ENCODE measurements at regions not wholly inside any gene's neighbourhood (a gene's known extent, or its start where the extent isn't known, plus 50 kb on each side); places are given as distances from the start of the nearest gene placed in this dataset.
"Not testable (repeated sequence)": the region's sequence is repeated elsewhere in the genome, so short reads cannot be mapped to it uniquely, and the experiment has no call there.

GRCh38 chr18:34942276-34942675 lies 98.9 kb upstream of the MAPRE2 start:
- no peak for DNase-seq (ENCODE audit: low spot score)

DNA sequence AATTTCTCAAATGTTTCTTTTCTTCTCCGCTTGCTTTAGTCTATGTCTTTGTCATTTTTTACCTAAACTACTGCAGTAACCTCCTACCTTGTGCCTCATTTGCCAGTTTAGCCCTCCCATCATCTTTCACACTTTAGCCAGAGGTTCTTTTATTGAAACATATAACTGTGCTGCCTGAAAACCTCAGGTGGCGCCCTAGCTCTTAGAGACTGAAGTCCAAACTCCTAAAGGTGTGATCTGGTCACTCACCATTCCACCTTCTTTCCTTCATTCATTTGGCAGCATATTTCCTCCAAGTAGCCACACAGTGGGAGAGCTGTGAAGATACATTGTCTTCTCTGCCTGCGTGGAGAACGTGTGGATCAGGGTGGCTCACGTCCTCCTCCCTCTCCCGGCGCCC lies 98.2 kb upstream of the MAPRE2 start:
- no peak for DNase-seq (ENCODE audit: low spot score)

DNA sequence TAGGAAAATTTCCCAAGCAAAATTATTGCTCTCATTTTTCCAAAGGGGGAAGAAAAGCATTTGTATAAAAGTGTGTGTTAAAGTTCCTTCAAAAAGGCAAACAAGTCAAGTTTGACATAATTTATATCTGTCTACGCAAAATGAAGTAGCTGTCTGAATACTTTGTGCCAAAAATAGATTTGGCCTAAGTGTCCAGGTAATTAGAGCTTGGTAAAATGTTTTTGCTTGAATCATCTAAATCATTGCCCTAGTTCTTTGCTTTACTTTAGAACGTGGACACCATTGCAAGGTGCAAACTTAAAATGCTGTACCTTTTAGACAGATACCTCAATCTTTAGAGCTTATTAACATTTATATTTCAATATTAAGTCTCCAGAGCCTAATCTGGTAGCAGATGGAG lies 97.6 kb upstream of the MAPRE2 start:
- DNase-seq (ENCODE audit: low spot score): no peak

DNA sequence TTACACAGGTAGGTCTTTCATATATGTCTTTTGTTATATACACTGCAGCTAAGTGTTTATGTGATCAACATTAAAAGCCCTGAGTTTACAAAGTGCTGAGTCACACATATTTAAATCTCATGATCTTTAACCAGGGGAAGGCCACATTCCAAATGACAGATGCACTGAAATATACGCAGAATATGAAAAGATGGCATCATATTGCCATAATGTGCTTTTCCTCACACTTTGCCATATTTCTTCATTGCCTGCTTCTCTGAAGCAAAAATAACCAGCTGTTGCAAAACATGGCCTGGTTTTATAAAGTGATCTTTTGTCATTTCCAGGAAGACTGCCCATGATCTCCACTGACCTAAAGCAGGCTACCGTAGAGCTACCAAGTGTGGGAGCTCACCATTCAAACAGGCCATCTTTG lies 93.5 kb upstream of the MAPRE2 start:
- DNase-seq (ENCODE audit: low spot score): peak; percentile 63

DNA sequence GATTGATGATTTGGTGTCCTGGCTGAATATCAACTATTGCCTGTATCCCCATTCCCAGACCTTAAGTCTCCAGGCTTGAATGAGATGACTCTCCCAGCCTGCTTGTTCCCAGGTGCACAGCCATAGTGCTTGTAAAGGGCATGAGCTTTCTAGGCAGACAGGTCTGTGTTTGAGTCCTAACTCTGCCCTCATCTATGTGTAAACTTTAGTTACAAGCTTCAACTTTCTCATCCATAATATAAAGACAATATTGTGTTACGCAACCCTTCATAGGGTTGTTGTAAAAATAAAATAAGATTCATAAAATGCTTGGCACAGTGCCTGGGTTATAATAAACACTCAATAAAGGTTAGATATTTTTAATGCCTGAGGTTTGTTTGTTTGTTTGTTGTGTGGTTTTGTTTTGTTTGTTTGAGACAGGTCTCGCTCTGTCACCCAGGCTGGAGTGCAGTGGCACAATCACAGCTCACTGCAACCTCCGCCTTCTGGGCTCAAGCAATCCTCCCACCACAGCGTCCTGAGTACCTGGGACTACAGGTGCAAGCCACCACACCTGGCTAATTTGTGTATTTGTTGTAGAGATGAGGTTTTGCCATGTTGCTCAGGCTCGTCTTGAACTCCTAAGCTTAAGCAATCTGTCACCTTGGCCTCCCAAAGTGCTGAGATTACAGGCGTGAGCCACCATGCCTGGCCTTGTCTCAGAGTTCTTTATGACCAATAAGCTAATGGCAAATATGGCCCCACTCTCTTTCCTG lies 89.4 kb upstream of the MAPRE2 start:
- no peak for DNase-seq (ENCODE audit: low spot score)

DNA sequence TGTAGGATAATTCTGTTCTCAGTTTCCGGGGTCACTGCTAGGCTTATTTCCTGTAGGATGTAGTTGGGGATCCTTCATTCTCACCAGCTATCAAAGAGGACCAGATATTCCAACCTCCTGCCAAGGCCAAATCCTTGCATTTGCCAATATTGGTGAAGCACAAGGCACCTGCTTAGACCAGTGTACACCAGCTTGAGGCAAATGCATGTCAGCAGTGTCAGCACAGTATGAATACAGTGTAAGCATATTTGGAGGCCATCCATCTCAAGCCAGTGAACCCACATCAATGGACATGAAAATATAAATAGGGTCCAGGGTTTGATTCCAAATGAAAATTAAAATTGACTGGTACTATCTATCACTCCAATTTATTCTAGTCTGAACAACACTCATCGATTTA lies 88.0 kb upstream of the MAPRE2 start:
- DNase-seq (ENCODE audit: low spot score): no peak

- not testable (repeated sequence) for DNase-seq (ENCODE audit: low spot score)
These were observed 85.7 kb upstream of the MAPRE2 start for GRCh38 chr18:34955494-34955893.

GRCh38 chr18:34956663-34957062 lies 84.5 kb upstream of the MAPRE2 start:
- DNase-seq (ENCODE audit: low spot score): no peak

- DNase-seq (ENCODE audit: low spot score): no peak
These were observed 83.9 kb upstream of the MAPRE2 start for GRCh38 chr18:34957119-34957863.

DNA sequence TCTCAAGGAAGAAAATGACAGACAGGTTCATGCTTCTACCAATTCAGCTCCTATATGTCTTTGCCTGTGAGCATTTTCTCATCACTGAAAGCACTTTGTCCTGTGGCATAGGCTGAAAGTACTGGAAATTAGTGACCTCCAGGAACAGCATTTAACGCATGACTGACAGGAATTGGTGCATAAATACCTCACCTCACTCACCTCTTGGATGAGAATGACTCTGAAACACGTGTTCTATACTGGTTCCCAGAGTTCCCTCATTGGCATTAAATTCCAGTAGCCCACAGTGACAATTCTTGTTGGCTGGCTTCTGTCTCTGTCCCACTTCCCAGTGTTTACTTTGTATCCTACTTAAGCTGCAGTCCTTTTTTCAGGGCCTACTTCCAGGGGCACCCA lies 83.4 kb upstream of the MAPRE2 start:
- no peak for DNase-seq (ENCODE audit: low spot score)

- no peak for DNase-seq (ENCODE audit: low spot score)
These were observed 81.9 kb upstream of the MAPRE2 start for GRCh38 chr18:34959211-34959829.

DNA sequence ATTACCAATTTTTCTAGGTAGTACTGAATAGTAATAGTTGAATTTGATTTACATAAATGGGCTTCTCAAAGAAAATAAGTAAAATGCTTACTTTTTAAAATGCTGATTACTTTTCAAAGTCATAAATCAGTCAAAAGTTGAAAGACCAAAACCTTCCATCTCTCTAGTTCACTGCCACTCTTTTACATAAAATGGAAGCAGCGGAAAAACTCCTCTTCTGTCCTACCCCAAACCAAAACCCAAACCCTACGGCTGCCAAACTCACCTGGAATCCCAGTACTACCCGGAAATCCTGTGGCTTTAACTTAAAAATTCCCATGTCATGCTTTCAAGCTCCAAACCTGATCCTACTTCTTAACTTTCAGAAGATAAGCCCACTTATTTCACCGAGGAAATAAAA lies 81.2 kb upstream of the MAPRE2 start:
- DNase-seq (ENCODE audit: low spot score): no peak

GRCh38 chr18:34965108-34965507 lies 76.1 kb upstream of the MAPRE2 start:
- DNase-seq (ENCODE audit: low spot score): no peak

GRCh38 chr18:34965566-34965965 lies 75.6 kb upstream of the MAPRE2 start:
- no peak for DNase-seq (ENCODE audit: low spot score)

DNA sequence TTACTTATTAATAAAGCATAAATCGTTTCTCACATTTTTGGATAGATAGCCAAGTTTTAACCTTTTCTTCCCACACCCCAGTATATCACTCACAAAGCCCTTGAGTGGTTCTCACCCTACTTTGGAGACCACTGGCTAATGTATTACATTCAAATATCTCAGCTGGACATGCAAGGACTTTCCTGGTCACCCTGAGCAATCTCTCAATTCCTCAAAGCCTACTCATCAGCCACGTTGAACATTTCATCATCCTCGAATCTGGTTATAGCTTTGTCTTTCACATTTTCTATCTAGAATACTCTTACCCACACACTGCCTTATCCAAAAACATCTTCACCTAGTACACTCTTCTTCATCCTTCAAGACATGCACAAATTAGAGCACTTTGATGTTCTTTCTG lies 71.1 kb upstream of the MAPRE2 start:
- DNase-seq (ENCODE audit: low spot score): no peak

DNA sequence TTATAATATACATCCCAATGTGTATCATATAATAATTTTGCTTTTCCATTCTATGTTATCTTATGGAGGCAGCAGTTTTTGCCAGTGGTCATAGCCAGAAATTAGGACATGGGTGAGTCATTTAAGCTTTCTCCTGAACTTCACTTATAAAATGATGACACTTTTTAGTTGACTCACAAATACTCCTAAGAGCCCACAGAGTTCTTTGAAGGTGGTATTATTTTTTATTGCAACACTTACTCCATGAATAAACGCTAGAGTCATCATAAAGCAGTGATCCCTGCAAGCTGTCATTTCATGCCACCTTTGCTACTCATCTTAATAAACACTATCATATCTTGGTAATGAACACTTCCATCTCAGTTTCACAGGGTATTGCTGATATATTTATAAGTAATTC lies 69.9 kb upstream of the MAPRE2 start:
- peak; percentile 16 for DNase-seq (ENCODE audit: low spot score)

DNA sequence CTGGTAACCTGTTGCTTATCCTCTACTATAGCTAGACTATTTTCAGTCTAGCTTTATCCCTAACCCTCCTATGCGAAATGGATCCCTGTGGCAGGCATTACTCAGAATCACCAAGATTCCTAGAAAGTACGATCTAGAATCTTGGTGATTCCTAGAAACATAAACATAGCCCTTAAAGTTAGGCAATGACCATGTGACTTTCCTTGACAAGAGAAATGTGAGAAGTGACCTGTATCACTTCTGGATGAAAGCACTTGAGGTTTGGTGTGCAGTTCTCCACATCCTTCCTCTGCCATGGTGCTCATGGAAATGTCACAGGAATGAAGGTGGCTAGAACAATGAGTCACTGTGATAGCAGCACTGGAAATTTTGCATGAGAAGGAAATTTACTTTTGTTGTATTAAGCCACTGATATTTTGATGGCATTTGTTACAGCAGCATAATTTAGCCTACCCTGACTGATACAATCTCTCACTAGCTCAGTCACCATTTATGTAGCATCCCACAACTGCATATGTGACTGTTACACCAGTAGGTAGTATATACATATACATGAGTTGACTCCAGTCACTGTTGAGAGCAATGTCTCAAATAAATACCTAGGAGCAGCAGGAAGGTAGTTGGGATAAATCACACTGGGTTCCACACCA lies 68.3 kb upstream of the MAPRE2 start:
- no peak for DNase-seq (ENCODE audit: low spot score)

DNA sequence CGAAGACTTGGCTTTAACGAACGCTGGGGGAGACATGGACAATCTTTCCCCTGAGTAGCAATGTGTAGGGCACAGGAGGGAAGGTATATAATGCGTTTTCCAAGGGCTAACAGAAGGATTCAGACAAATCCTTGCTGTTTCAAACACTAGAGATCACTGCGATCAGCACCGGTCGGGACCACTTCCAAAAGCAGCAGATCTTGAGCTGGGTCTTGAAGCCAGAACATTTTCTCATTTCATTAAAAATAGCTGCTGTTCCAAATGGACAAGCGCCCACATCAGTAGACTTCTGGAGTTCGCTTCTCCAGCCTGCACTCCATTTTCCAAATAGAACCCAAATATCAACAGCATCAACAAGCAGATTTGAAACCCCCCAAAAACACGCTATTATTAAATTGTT lies 65.1 kb upstream of the MAPRE2 start:
- DNase-seq (ENCODE audit: low spot score): no peak

- no peak for DNase-seq (ENCODE audit: low spot score)
These were observed 64.7 kb upstream of the MAPRE2 start for GRCh38 chr18:34976534-34976898.

GRCh38 chr18:34976899-34977837 lies 64.0 kb upstream of the MAPRE2 start:
- DNase-seq (ENCODE audit: low spot score): peak; percentile 50

- DNase-seq (ENCODE audit: low spot score): no peak
These were observed 63.2 kb upstream of the MAPRE2 start for GRCh38 chr18:34977838-34978532.

Data from SW480 (cell line).